C1 segment of cervical spinal cord (tissue), 14 donors: ENCODE measurements at regions not wholly inside any gene's neighbourhood (a gene's known extent, or its start where the extent isn't known, plus 50 kb on each side); places are given as distances from the start of the nearest gene placed in this dataset.

Source experiments
- DNase-seq, 14 donors: peaks; one replicate each; lab custom pipeline; 2025; lab: John Stamatoyannopoulos, UW

DNA sequence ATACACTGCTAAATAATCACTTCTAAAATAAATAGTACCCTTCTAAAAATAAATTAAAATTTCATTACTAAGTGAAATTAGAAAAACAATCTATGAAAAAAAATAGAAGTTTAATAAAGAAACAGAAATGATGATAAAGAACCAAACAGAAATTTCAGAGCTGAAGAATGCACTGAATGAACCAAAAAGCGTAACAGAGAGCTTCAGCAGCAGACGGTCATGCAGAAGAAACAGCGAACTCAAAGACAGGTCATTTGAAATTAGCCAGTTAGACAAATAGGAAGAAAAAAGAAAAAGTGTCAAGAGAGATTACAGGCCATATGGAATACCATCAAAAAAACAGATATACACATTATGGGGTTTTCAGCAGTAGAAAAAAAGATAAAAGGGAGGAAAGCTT is 706.7 kb downstream of the TBC1D32 start:
- DNase-seq, result no peak

- no peak for DNase-seq
Measured at GRCh38 chr6:120622127-120622631, 712.1 kb downstream of the TBC1D32 start.

GRCh38 chr6:120620900-120621299 is 713.4 kb downstream of the TBC1D32 start:
- no peak for DNase-seq

DNA sequence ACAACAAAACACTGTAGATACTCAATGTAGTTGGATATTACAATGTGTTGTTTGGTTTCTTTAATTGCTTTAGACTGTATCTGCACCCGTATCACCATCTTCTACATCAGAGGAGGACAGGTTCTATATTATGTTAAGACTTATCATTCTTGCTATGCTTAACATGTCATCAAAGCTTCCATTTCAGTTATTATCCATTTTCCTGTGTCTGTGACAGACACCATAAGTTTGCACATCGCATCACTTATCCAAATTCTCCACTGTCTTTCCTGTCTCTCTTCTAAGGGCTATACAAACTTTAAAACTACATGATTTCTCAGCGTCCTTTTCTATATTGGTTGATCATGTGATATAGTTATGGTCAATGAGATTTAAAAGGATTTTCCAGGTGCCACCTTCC is 719.0 kb downstream of the TBC1D32 start:
- no peak for DNase-seq

- DNase-seq, result no peak
Measured at GRCh38 chr6:120614723-120615122, 719.6 kb downstream of the TBC1D32 start.

GRCh38 chr6:120608826-120609225 is 725.5 kb downstream of the TBC1D32 start:
- no peak for DNase-seq

- no peak for DNase-seq
Measured at GRCh38 chr6:120606743-120607142, 727.5 kb downstream of the TBC1D32 start.

- DNase-seq, result no peak
Measured at GRCh38 chr6:120604510-120604909, 729.8 kb downstream of the TBC1D32 start.

- no peak for DNase-seq
Measured at GRCh38 chr6:120590611-120591010, 743.7 kb downstream of the TBC1D32 start.

- no peak for DNase-seq
Measured at GRCh38 chr6:120588424-120588823, 745.9 kb downstream of the TBC1D32 start.

DNA sequence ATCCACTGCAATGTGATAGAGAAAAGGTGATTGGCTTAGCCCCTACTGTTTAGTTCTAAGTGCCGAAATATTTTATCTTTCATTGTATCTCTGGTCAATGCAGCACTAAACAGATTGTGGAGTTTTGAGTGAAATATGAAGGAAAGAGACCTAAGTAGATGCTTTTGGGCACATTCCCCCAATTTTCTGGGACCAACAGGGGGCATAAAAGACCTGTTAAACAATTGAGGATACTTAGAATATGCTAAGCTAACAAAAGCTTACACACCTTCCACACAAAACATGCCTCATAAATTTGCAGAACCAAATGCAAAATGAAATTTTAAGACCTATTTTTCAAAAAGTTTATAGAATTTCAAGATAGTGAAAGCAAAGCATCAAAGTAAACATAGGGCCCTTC is 746.9 kb downstream of the TBC1D32 start:
- no peak for DNase-seq

- no peak for DNase-seq
Measured at GRCh38 chr6:120584111-120584760, 750.0 kb downstream of the TBC1D32 start.

GRCh38 chr6:120576061-120576460 is 758.2 kb downstream of the TBC1D32 start:
- no peak for DNase-seq

DNA sequence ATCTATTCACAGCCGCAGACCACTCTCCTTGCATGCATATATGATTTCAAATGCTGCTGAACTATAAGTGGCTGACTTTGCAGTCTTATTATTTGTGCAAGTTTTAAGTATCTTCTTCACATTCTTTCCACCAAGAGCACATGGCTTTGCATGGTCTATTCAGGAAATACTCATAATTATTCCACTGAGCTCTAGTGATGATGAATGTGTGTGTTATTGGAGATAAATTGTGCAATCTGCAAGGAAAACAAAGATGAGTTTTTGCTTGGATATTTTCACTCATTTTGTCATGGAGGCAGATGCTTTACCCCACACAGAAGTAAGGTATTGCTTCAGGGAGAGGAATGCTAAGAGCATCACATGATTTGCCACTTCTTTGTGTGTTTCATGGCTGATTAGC is 764.6 kb downstream of the TBC1D32 start:
- no peak for DNase-seq

- no peak for DNase-seq
Measured at GRCh38 chr6:120564779-120565178, 769.5 kb downstream of the TBC1D32 start.

- no peak for DNase-seq
Measured at GRCh38 chr6:120558294-120558693, 776.0 kb downstream of the TBC1D32 start.

GRCh38 chr6:120557554-120557953 is 776.7 kb downstream of the TBC1D32 start:
- DNase-seq, result no peak

DNA sequence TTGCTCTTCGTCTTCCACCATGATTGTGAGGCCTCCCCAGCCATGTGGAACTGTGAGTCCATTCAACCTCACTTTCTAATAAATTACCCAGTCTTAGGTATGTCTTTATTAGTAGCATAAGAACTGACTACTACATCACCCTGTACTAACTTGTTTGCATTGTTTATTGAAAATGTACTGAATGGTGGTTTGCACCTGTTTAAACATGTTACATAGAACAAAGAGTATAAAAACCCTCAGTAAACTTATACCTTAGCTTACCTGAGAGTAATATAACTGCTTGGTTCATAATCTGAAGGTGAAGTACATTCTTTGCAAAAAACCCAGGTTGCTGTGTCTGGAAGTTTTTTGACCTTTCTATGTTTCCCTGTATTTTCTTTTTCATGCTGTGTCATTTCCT is 777.8 kb downstream of the TBC1D32 start:
- DNase-seq, result no peak

GRCh38 chr6:120553353-120553752 is 780.9 kb downstream of the TBC1D32 start:
- no peak for DNase-seq

DNA sequence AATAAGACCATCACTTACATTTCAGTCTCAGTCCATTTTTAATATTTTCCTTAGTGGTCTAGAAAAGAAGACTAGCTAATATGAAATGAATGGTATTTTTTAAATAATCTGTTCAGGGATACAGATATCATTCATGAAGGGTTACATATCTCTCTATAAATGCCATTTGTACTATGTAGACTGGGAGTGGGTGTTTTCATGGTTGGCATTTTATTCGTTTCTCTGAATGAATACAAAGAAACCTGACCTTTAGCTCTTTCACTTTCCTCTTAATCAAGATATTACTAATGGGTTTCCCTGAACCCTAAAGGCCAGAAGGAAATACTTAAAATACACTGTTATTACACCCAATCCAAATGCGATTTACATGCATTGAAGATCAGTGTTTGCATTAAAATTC is 788.9 kb downstream of the TBC1D32 start:
- DNase-seq, result no peak

DNA sequence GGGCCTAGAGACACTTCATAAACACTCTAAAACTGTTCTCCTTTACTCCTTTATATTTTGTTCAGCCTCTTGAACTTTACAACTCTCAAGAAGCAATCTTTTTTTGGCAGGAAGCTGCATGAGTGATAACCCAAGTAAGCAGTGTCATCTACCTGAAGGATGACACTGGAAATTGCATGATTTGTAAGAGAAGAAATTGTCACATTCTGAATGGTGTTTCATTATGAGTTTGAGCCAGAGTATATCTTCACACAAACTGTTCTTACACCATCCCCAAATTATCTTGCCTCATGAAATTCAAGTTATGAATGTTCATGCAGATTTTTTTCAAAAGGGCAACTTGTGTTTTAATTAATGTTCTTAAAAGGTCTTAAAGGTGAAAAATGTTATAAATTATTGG is 799.3 kb downstream of the TBC1D32 start:
- DNase-seq, result no peak

DNA sequence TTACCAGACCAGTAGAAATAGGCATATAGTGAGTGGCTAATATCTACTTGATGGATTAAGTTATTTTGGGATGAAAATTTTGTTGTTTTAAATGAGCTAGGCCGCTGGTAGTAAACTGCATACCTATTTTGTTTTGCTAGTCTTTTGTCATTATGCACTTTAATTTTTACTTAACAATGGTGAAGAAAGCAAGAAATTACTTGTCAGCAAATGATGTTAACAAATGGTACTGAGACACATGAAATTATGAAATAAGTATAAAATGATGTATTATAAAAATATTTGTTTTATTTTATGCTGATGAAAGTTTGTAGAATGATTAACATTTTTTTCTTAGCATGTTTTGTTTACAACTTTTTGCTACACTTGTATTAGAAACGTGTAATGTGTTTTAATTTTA is 807.7 kb downstream of the TBC1D32 start:
- DNase-seq, result no peak

- DNase-seq, result no peak
Measured at GRCh38 chr6:120514544-120514943, 819.7 kb downstream of the TBC1D32 start.

DNA sequence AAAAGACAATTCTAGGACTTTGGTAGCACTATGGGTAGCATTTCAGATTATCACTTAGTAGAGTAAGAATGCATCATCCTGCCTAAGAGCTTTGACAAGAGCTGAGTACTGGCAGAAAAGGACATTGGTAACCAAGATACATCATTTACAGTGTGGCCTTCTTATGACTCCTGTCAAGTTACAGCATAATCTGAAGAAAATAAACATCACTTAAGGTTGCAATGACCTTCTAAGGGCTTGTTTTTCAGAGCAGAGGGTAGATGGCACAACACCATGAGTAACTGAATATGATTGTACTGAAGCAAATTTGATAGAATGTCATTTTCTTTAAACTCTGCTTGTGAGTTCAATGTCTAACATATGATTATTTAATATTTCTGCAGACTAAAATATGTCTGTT is 822.6 kb downstream of the TBC1D32 start:
- no peak for DNase-seq
